ENCODE measurements at regions not wholly inside any gene's neighbourhood (a gene's known extent, or its start where the extent isn't known, plus 50 kb on each side); places are given as distances from the start of the nearest gene placed in this dataset.

DNA sequence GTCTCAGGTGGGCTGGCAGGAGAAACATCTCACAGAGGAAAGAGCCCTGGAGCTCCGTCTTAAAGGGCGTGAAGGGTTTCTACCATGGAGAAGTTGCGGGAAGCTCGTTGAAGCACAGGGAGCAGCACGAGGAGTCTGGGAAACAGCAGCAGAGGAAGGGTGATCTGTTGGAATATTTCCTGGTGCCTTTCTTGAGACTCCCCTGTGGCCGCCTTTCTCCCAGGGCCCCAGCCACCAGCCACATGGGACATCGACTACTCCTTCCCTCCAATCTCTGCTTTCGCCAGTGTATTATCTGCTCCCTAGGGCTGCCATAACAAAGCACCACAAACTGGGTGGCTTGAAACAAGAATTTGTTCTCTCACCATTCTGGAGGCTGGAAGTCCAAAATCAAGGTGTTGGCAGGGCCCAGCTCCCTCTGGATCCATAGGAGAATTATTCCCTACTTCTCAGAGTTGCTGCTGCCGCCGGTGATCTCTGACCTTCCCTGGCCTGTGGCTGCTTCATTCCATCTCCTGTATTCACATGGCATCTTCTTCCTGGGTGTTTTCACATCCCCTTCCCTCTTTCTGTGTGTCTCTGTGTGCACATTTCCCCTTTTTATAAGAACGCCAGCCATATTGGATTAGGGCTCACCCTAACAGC is 152.8 kb upstream of the GSC start:
- TF ChIP-seq, protein P1, sequence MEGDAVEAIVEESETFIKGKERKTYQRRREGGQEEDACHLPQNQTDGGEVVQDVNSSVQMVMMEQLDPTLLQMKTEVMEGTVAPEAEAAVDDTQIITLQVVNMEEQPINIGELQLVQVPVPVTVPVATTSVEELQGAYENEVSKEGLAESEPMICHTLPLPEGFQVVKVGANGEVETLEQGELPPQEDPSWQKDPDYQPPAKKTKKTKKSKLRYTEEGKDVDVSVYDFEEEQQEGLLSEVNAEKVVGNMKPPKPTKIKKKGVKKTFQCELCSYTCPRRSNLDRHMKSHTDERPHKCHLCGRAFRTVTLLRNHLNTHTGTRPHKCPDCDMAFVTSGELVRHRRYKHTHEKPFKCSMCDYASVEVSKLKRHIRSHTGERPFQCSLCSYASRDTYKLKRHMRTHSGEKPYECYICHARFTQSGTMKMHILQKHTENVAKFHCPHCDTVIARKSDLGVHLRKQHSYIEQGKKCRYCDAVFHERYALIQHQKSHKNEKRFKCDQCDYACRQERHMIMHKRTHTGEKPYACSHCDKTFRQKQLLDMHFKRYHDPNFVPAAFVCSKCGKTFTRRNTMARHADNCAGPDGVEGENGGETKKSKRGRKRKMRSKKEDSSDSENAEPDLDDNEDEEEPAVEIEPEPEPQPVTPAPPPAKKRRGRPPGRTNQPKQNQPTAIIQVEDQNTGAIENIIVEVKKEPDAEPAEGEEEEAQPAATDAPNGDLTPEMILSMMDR (IDR thresholded peaks at IDR 0.05), result no peak
- no peak for TF ChIP-seq POLR2A (IDR thresholded peaks at IDR 0.05)
